GM12892 (cell line): ENCODE measurements at regions not wholly inside any gene's neighbourhood (a gene's known extent, or its start where the extent isn't known, plus 50 kb on each side); places are given as distances from the start of the nearest gene placed in this dataset.

ENCODE experiments used
- POLR2A ChIP-seq: IDR thresholded peaks from 2 replicates; pipeline ENCODE4 v1.6.1; 2011; ENCODE audit warnings: low read depth, low read length, control low read depth
- POLR2AphosphoS5 ChIP-seq: IDR thresholded peaks from 2 replicates; pipeline ENCODE4 v1.6.1; 2011; ENCODE audit warnings: low read depth, low read length, control low read depth
- TAF1 ChIP-seq: IDR thresholded peaks from 2 replicates; pipeline ENCODE4 v1.6.1; 2011; ENCODE audit warnings: low read depth, mild to moderate bottlenecking, control low read depth, low read length, borderline replicate concordance

DNA sequence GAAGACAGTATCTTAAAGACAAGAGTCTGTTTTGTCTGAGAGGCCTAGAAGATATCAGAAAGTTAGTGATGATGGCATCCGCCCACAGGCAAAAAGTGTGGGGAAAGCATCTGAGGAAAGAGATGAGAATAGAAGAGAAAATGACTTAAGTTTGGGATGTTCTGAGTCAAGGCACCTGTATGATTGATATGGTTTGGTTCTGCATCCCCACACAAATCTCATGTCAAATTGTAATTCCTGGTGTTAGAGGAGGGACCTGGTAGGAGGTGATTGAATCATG is 568.2 kb upstream of the MGMT start:
- TF ChIP-seq TAF1 (no peak), POLR2A (no peak), POLR2AphosphoS5 (no peak)
